DOHH2 (cell line): ENCODE measurements at regions not wholly inside any gene's neighbourhood (a gene's known extent, or its start where the extent isn't known, plus 50 kb on each side); places are given as distances from the start of the nearest gene placed in this dataset.

ENCODE experiments used
- CTCF ChIP-seq: fragments of 200-600 bp; sonication (generic); IDR thresholded peaks from one replicate; pipeline ENCODE4 v1.5.1; 2014; ENCODE audit warnings: antibody characterized with exemption, mild to moderate bottlenecking, low read depth, low read length; ENCODE audit not compliant: poor library complexity, severe bottlenecking
- EZH2phosphoT487 ChIP-seq: fragments of 200-600 bp; sonication (generic); IDR thresholded peaks from 2 replicates; pipeline ENCODE4 v1.6.1; 2017; ENCODE audit warnings: borderline replicate concordance, mild to moderate bottlenecking, antibody characterized with exemption, low read length, moderate library complexity, mixed read lengths

GRCh38 chr3:35408882-35409281, 230.4 kb upstream of the ARPP21 start:
- TF ChIP-seq CTCF (no peak), EZH2phosphoT487 (no peak)
